WTC11 (cell line): ENCODE measurements at regions not wholly inside any gene's neighbourhood (a gene's known extent, or its start where the extent isn't known, plus 50 kb on each side); places are given as distances from the start of the nearest gene placed in this dataset.

Source experiments
- ATAC-seq: fragments of 200-7000 bp; cut with Tn5 transposase; 2 replicates; pipeline ENCODE4 v1.10.0; 2021; ENCODE audit warnings: mild to moderate bottlenecking, moderate library complexity
- CTCF ChIA-PET: fragments of 300-600 bp; sonication (Branson Sonifier 250); formaldehyde crosslinking; loops from one replicate; lab custom pipeline; 2021; ENCODE audit warnings: antibody characterized with exemption; lab: Charles Lee
- POLR2A ChIA-PET: fragments of 350-600 bp; sonication (Branson Sonifier 250); formaldehyde crosslinking; loops from one replicate; lab custom pipeline; 2021; ENCODE audit warnings: antibody characterized with exemption; lab: Charles Lee
- DNase-seq: peaks from one replicate; pipeline ENCODE4 v3.0.0; 2021; ENCODE audit warnings: low spot score
- H3K27ac Mint-ChIP-seq: 2 replicates; pipeline ENCODE4 v1.8.0; 2021; ENCODE audit warnings: mixed read lengths
- H3K27me3 Mint-ChIP-seq: 2 replicates; pipeline ENCODE4 v1.8.0; 2021; ENCODE audit warnings: low read depth, mild to moderate bottlenecking, moderate library complexity, mixed read lengths
- H3K36me3 Mint-ChIP-seq: 2 replicates; pipeline ENCODE4 v1.8.0; 2021; ENCODE audit warnings: mixed read lengths
- H3K4me1 Mint-ChIP-seq: 2 replicates; pipeline ENCODE4 v1.8.0; 2022; ENCODE audit warnings: mixed read lengths
- H3K4me3 Mint-ChIP-seq: 2 replicates; pipeline ENCODE4 v1.8.0; 2021; ENCODE audit warnings: mild to moderate bottlenecking, moderate library complexity, mixed read lengths
- H3K9me3 Mint-ChIP-seq: 2 replicates; pipeline ENCODE4 v1.8.0; 2021; ENCODE audit warnings: mixed read lengths
- ATF1 ChIP-seq: sonication (generic); formaldehyde crosslinking; IDR thresholded peaks from 2 replicates; pipeline ENCODE4 v1.8.1; 2023; ENCODE audit warnings: mild to moderate bottlenecking, moderate library complexity, missing genetic modification reagents
- CBFB ChIP-seq: sonication (generic); formaldehyde crosslinking; IDR thresholded peaks from 2 replicates; pipeline ENCODE4 v1.8.1; 2022; ENCODE audit warnings: mild to moderate bottlenecking, low read depth, missing genetic modification reagents
- CREB1 ChIP-seq: sonication (generic); formaldehyde crosslinking; IDR thresholded peaks from 2 replicates; pipeline ENCODE4 v1.8.0; 2023; ENCODE audit warnings: mild to moderate bottlenecking, missing genetic modification reagents
- E2F5 ChIP-seq: sonication (generic); formaldehyde crosslinking; IDR thresholded peaks from 2 replicates; pipeline ENCODE4 v1.8.1; 2022; ENCODE audit warnings: mild to moderate bottlenecking, moderate library complexity, missing genetic modification reagents
- FOXK1 ChIP-seq: sonication (generic); formaldehyde crosslinking; IDR thresholded peaks from 2 replicates; pipeline ENCODE4 v1.8.0; 2022; ENCODE audit warnings: mild to moderate bottlenecking, moderate library complexity, missing genetic modification reagents
- FOXP4 ChIP-seq: sonication (generic); formaldehyde crosslinking; IDR thresholded peaks from 2 replicates; pipeline ENCODE4 v1.8.0; 2022; ENCODE audit warnings: mild to moderate bottlenecking, missing genetic modification reagents
- NFYB ChIP-seq: sonication (generic); formaldehyde crosslinking; conservative IDR thresholded peaks from 2 replicates; pipeline ENCODE4 v1.8.0; 2022; ENCODE audit warnings: low read depth, missing genetic modification reagents
- PRDM15 ChIP-seq: sonication (generic); formaldehyde crosslinking; IDR thresholded peaks from 2 replicates; pipeline ENCODE4 v1.8.0; 2022; ENCODE audit warnings: missing genetic modification reagents
- PREB ChIP-seq: sonication (generic); formaldehyde crosslinking; IDR thresholded peaks from 2 replicates; pipeline ENCODE4 v1.8.1; 2022; ENCODE audit warnings: mild to moderate bottlenecking, missing genetic modification reagents, moderate library complexity, borderline replicate concordance
- SP1 ChIP-seq: sonication (generic); formaldehyde crosslinking; conservative IDR thresholded peaks from 2 replicates; pipeline ENCODE4 v1.8.1; 2022; ENCODE audit warnings: missing genetic modification reagents
- ZNF281 ChIP-seq: sonication (generic); formaldehyde crosslinking; IDR thresholded peaks from 2 replicates; pipeline ENCODE4 v1.8.0; 2023; ENCODE audit warnings: mild to moderate bottlenecking, missing genetic modification reagents
- ZNF317 ChIP-seq: sonication (generic); formaldehyde crosslinking; IDR thresholded peaks from 2 replicates; pipeline ENCODE4 v1.8.1; 2023; ENCODE audit warnings: low read depth, mild to moderate bottlenecking, moderate library complexity, missing genetic modification reagents, borderline replicate concordance
- ZNF396 ChIP-seq: fragments of 250-450 bp; sonication (Bioruptor Pico); IDR thresholded peaks from 2 replicates; pipeline ENCODE4 v1.8.0; 2021; ENCODE audit warnings: mild to moderate bottlenecking, moderate library complexity, borderline replicate concordance
- ZNF416 ChIP-seq: fragments of 250-450 bp; sonication (Bioruptor Pico); IDR thresholded peaks from 2 replicates; pipeline ENCODE4 v1.9.0; 2021; ENCODE audit warnings: mild to moderate bottlenecking, inconsistent platforms
- TF ChIP-seq, protein P1 (sequence below): sonication (generic); formaldehyde crosslinking; conservative IDR thresholded peaks from 2 replicates; pipeline ENCODE4 v1.8.1; 2022; ENCODE audit warnings: mild to moderate bottlenecking, missing genetic modification reagents
- TF ChIP-seq, protein P2 (sequence below): sonication (generic); formaldehyde crosslinking; IDR thresholded peaks from 2 replicates; pipeline ENCODE4 v1.8.1; 2023; ENCODE audit warnings: mild to moderate bottlenecking, missing genetic modification reagents
- TF ChIP-seq, protein P3 (sequence below): sonication (generic); formaldehyde crosslinking; IDR thresholded peaks from 2 replicates; pipeline ENCODE4 v1.8.0; 2022; ENCODE audit warnings: mild to moderate bottlenecking, missing genetic modification reagents
- TF ChIP-seq, protein P4 (sequence below): fragments of 250-450 bp; sonication (Bioruptor Pico); IDR thresholded peaks from 2 replicates; pipeline ENCODE4 v1.9.0; 2021; ENCODE audit warnings: mild to moderate bottlenecking
- TF ChIP-seq, protein P5 (sequence below): sonication (generic); formaldehyde crosslinking; IDR thresholded peaks from 2 replicates; pipeline ENCODE4 v1.8.1; 2023; ENCODE audit warnings: mild to moderate bottlenecking, missing genetic modification reagents, moderate library complexity

GRCh38 chr12:33734871-33735270 is 287.4 kb upstream of the ALG10 start:
- peaks cover 10% of the 10 kb centered on the region for H3K36me3 Mint-ChIP-seq
- TF ChIP-seq FOXP4 (CRISPR knock-in tag), result no peak
- TF ChIP-seq PREB (CRISPR knock-in tag), result no peak
- TF ChIP-seq ZNF317, result no peak
- TF ChIP-seq, protein P1, sequence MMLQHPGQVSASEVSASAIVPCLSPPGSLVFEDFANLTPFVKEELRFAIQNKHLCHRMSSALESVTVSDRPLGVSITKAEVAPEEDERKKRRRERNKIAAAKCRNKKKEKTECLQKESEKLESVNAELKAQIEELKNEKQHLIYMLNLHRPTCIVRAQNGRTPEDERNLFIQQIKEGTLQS (CRISPR knock-in tag), result no peak
- TF ChIP-seq, protein P2, sequence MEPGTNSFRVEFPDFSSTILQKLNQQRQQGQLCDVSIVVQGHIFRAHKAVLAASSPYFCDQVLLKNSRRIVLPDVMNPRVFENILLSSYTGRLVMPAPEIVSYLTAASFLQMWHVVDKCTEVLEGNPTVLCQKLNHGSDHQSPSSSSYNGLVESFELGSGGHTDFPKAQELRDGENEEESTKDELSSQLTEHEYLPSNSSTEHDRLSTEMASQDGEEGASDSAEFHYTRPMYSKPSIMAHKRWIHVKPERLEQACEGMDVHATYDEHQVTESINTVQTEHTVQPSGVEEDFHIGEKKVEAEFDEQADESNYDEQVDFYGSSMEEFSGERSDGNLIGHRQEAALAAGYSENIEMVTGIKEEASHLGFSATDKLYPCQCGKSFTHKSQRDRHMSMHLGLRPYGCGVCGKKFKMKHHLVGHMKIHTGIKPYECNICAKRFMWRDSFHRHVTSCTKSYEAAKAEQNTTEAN (CRISPR knock-in tag), result no peak
- TF ChIP-seq, protein P3, sequence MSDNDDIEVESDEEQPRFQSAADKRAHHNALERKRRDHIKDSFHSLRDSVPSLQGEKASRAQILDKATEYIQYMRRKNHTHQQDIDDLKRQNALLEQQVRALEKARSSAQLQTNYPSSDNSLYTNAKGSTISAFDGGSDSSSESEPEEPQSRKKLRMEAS (CRISPR knock-in tag), result no peak
- TF ChIP-seq, protein P4, sequence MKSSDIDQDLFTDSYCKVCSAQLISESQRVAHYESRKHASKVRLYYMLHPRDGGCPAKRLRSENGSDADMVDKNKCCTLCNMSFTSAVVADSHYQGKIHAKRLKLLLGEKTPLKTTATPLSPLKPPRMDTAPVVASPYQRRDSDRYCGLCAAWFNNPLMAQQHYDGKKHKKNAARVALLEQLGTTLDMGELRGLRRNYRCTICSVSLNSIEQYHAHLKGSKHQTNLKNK, result no peak
- TF ChIP-seq CREB1, result no peak
- no peak for TF ChIP-seq NFYB
- TF ChIP-seq SP1, result no peak
- TF ChIP-seq ATF1 (CRISPR knock-in tag), result no peak
- TF ChIP-seq PRDM15, result no peak
- no peak for TF ChIP-seq ZNF396
- TF ChIP-seq E2F5 (CRISPR knock-in tag), result no peak
- TF ChIP-seq, all 79 proteins: peak for 0
- POLR2A ChIA-PET, result no interaction called here
- Mint-ChIP-seq H3K9me3 (peaks cover 22% of the 10 kb centered on the region), H3K4me1 (peaks cover 5% of the 10 kb centered on the region), H3K4me3 (no peak overlapping the region), H3K27ac (no peak overlapping the region), H3K27me3 (no peaks in the 10 kb centered on the region)
- ATAC-seq, result no peak
- DNase-seq, result no peak
- CTCF ChIA-PET, result no interaction called here

DNA sequence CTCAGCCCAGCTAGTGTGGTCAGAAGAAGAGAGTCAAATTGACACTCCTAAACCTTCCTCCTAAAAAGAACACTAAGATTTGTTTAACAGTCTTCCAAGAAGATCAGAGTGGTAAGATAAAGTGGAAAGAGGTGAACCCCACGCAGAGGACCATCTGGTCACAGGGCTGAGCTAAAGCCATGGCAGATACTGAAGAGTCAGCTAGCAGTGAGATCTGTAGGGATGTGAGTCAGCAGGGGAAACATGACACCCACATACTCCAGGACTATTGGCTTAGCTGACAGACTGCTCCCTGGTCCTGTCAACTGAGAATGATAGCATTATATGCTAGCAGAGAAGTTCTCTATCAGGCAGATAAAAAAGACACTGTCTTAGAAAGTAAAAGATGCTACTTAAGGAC is 269.4 kb upstream of the ALG10 start:
- POLR2A ChIA-PET, result no interaction called here
- DNase-seq, result no peak
- Mint-ChIP-seq H3K4me1 (peaks cover 3% of the 10 kb centered on the region), H3K36me3 (no peaks in the 10 kb centered on the region), H3K9me3 (0 out of 2 replicates have a peak, but pooled peaks cover 6% of the 10 kb centered on the region), H3K4me3 (no peak overlapping the region), H3K27ac (no peak overlapping the region), H3K27me3 (no peaks in the 10 kb centered on the region)
- CTCF ChIA-PET, result no interaction called here
- ATAC-seq, result peak; percentile 86
- TF ChIP-seq, protein P5, sequence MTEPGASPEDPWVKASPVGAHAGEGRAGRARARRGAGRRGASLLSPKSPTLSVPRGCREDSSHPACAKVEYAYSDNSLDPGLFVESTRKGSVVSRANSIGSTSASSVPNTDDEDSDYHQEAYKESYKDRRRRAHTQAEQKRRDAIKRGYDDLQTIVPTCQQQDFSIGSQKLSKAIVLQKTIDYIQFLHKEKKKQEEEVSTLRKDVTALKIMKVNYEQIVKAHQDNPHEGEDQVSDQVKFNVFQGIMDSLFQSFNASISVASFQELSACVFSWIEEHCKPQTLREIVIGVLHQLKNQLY (CRISPR knock-in tag), result no peak
- no peak for TF ChIP-seq CBFB (CRISPR knock-in tag)
- TF ChIP-seq ZNF281, result no peak
- TF ChIP-seq ATF1 (CRISPR knock-in tag), result no peak
- no peak for TF ChIP-seq ZNF416 (CRISPR knock-in tag)
- TF ChIP-seq SP1, result no peak
- no peak for TF ChIP-seq FOXK1 (CRISPR knock-in tag)
